Type B pancreatic cell (in vitro differentiated cells): ENCODE measurements at regions not wholly inside any gene's neighbourhood (a gene's known extent, or its start where the extent isn't known, plus 50 kb on each side); places are given as distances from the start of the nearest gene placed in this dataset.

Experiments
- DNase-seq: peaks from one replicate; pipeline ENCODE4 v3.0.0; 2021; ENCODE audit warnings: mixed read lengths; ENCODE audit not compliant: unreplicated experiment; ENCODE audit errors: extremely low spot score
- H3K27ac Mint-ChIP-seq: 2 replicates; pipeline ENCODE4 v1.8.0; 2021; ENCODE audit warnings: mild to moderate bottlenecking, mixed read lengths
- H3K27me3 Mint-ChIP-seq: 2 replicates; pipeline ENCODE4 v1.8.0; 2021; ENCODE audit warnings: mixed read lengths
- H3K36me3 Mint-ChIP-seq: 2 replicates; pipeline ENCODE4 v1.8.0; 2021; ENCODE audit warnings: mixed read lengths
- H3K4me1 Mint-ChIP-seq: one replicate; pipeline ENCODE4 v1.8.0; 2021; ENCODE audit warnings: mixed read lengths; ENCODE audit not compliant: unreplicated experiment
- H3K4me3 Mint-ChIP-seq: 2 replicates; pipeline ENCODE4 v1.8.0; 2021; ENCODE audit warnings: mild to moderate bottlenecking, mixed read lengths
- H3K9me3 Mint-ChIP-seq: 2 replicates; pipeline ENCODE4 v1.8.0; 2021; ENCODE audit warnings: mixed read lengths
- TF ChIP-seq, protein P1 (sequence below): fragments of 200-600 bp; sonication (generic); conservative IDR thresholded peaks from 2 replicates; pipeline ENCODE4 v1.5.0; 2021; ENCODE audit warnings: antibody characterized with exemption, mild to moderate bottlenecking

DNA sequence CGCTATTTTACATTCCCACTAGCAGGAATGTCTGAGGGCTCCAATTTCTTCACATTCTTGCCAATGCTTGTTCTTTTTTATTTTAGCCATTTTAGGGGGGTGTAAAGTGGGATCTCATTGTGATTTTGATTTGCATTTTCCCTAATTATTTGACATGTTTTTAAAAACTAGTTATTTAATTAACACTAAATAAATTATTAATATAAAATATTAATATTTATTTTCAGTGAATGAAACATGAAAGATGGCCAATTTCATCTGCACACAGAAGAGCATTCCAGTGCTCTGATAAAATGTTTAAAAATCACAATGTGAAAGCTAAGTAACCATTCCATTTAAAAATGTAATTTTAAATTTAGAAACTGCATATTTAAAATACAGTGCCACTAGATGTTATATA, 322.2 kb upstream of the ZNF521 start:
- H3K9me3 Mint-ChIP-seq: peaks cover 7% of the 10 kb centered on the region

DNA sequence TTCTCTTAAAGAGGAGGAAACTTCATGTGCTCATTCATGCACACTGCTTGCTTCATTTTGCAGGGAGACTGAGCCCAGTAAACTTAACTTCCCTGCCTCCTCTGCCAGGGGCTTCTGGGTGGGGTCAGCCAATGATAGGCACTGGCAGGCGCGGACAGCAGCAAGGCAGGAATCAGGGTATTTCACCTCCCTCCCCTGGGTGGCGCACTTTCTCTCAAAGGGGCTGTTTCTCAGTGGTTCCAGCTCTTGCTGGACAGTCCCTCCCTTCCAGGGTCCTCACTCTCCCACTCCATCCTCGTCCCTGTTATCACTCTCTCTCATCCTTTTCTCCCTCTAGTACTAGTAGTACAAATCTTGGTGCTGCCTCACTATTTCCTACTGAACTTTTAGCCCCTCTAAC, 320.5 kb upstream of the ZNF521 start:
- no peak for DNase-seq
- no peak overlapping the region for H3K27ac Mint-ChIP-seq
- H3K4me1 Mint-ChIP-seq: peaks cover 3% of the 10 kb centered on the region
- H3K27me3 Mint-ChIP-seq: no peaks in the 10 kb centered on the region
- TF ChIP-seq, protein P1, sequence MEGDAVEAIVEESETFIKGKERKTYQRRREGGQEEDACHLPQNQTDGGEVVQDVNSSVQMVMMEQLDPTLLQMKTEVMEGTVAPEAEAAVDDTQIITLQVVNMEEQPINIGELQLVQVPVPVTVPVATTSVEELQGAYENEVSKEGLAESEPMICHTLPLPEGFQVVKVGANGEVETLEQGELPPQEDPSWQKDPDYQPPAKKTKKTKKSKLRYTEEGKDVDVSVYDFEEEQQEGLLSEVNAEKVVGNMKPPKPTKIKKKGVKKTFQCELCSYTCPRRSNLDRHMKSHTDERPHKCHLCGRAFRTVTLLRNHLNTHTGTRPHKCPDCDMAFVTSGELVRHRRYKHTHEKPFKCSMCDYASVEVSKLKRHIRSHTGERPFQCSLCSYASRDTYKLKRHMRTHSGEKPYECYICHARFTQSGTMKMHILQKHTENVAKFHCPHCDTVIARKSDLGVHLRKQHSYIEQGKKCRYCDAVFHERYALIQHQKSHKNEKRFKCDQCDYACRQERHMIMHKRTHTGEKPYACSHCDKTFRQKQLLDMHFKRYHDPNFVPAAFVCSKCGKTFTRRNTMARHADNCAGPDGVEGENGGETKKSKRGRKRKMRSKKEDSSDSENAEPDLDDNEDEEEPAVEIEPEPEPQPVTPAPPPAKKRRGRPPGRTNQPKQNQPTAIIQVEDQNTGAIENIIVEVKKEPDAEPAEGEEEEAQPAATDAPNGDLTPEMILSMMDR: peak; percentile 16
- H3K36me3 Mint-ChIP-seq: no peaks in the 10 kb centered on the region
- H3K9me3 Mint-ChIP-seq: peaks cover 7% of the 10 kb centered on the region
- no peak overlapping the region for H3K4me3 Mint-ChIP-seq

More for the DNA sequence above, 322.2 kb upstream of the ZNF521 start:
- DNase-seq: no peak
- H3K27ac Mint-ChIP-seq: no peak overlapping the region
- TF ChIP-seq, protein P1: no peak
- no peaks in the 10 kb centered on the region for H3K36me3 Mint-ChIP-seq
- H3K4me3 Mint-ChIP-seq: no peak overlapping the region
- peaks cover 3% of the 10 kb centered on the region for H3K4me1 Mint-ChIP-seq
- no peaks in the 10 kb centered on the region for H3K27me3 Mint-ChIP-seq

DNA sequence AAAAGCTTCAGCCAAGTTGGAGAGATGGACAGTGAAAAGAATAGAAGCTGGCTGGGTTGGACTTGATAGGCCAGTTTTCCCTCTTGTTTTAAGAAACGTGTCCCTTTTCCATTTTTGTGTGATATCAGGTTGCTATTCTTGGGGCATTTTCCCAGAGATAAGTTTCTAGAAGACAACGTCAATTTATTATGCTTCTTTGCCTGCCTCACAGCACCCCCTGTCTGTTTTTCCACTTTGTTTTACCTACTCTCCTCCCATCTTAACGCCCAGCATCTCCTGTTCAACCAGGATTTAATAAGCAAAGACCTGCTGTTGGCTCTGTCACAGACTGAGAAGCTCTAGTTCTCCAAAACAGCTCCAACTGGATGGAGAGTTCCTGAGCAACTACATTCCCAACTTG, 317.8 kb upstream of the ZNF521 start:
- no peak for DNase-seq
- Mint-ChIP-seq H3K27ac (no peak overlapping the region), H3K4me3 (no peak overlapping the region), H3K36me3 (no peaks in the 10 kb centered on the region), H3K27me3 (no peaks in the 10 kb centered on the region), H3K9me3 (peaks cover 7% of the 10 kb centered on the region), H3K4me1 (no peaks in the 10 kb centered on the region)
- TF ChIP-seq, protein P1: no peak

DNA sequence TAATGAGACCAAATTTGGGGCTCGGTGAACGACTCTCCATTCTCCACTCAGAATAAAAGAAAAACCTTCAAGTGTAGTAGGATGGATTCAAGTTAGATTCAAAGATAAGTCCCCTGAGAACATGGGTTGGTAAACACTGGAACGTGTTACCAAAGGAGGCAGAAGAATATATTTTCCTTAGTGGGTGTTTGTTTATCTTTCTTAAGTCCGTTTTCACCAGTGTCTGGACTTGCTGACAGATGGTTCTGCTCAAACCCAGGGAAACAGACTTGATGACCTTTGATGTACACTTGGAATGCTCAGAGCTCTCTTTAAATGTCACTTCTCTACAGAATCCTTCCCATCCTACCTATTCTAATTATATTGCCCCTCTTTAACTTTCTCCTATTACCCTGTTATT, 310.3 kb upstream of the ZNF521 start:
- H3K27me3 Mint-ChIP-seq: no peaks in the 10 kb centered on the region
- H3K4me3 Mint-ChIP-seq: no peak overlapping the region
- TF ChIP-seq, protein P1: no peak
- no peak overlapping the region for H3K27ac Mint-ChIP-seq
- H3K36me3 Mint-ChIP-seq: no peaks in the 10 kb centered on the region
- H3K9me3 Mint-ChIP-seq: no peaks in the 10 kb centered on the region
- no peak for DNase-seq
- peaks cover 7% of the 10 kb centered on the region for H3K4me1 Mint-ChIP-seq

DNA sequence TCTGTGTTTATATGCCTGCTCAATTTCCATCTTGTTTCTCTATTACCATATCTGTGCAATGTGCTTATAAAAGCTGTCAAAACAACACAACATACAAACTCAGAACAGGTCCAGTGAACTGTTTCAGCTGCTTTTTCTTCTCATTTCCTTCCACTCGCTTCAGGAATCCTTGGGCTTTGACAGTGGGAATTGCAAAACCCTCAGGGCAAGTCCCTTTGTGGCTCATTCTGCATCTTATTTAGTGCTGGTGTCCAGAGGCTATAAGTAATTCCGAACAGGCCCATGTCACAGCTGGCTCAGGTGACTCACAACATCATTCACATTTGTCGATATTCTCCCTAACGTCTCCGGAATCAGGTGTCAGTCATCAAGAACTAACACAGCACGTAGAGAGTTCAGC, 309.9 kb upstream of the ZNF521 start:
- TF ChIP-seq, protein P1: no peak
- peaks cover 7% of the 10 kb centered on the region for H3K4me1 Mint-ChIP-seq
- no peak overlapping the region for H3K27ac Mint-ChIP-seq
- no peaks in the 10 kb centered on the region for H3K27me3 Mint-ChIP-seq
- no peak for DNase-seq
- no peak overlapping the region for H3K4me3 Mint-ChIP-seq
- H3K36me3 Mint-ChIP-seq: no peaks in the 10 kb centered on the region
- H3K9me3 Mint-ChIP-seq: no peaks in the 10 kb centered on the region

DNA sequence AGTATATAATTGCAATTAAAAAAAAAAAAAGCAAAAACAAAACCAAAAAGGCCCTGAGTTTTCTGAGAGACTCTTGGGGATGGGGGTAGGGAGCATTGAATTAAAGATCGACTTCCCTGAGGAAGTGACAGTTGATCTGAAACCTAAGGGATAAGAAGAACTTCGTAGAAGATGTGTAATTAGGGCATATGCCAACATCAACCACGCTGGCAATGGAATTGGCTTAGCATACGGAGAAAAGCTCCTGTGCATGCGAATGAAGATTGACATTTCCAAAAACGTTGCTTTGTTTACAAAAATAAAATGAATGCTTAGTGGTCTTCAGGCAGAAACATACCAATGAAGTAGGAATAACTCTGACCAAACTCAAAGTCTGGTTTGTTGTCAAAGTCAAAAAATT, 307.6 kb upstream of the ZNF521 start:
- peaks cover 7% of the 10 kb centered on the region for H3K4me1 Mint-ChIP-seq
- H3K9me3 Mint-ChIP-seq: no peaks in the 10 kb centered on the region

More for the DNA sequence above, 307.6 kb upstream of the ZNF521 start:
- H3K27ac Mint-ChIP-seq: no peak overlapping the region
- DNase-seq: no peak
- H3K27me3 Mint-ChIP-seq: no peaks in the 10 kb centered on the region
- H3K36me3 Mint-ChIP-seq: no peaks in the 10 kb centered on the region
- TF ChIP-seq, protein P1: no peak
- H3K4me3 Mint-ChIP-seq: no peak overlapping the region
